Skeletal muscle tissue (tissue), 3 donors: ENCODE measurements at regions not wholly inside any gene's neighbourhood (a gene's known extent, or its start where the extent isn't known, plus 50 kb on each side); places are given as distances from the start of the nearest gene placed in this dataset.

Experiments used
- H3K27ac ChIP-seq: one replicate; pipeline ENCODE4 v1.7.0; 2013; ENCODE audit warnings: mild to moderate bottlenecking, low read depth, low read length, inconsistent platforms
- H3K27me3 ChIP-seq, 3 donors: one replicate each; pipeline ENCODE4 v1.7.0; 2013; ENCODE audit warnings: low read length in 3 of 3; ENCODE audit not compliant: control insufficient read depth in 3 of 3, insufficient read depth in 3 of 3
- H3K36me3 ChIP-seq, 3 donors: one replicate each; pipeline ENCODE4 v1.7.0; 2013; ENCODE audit warnings: low read length in 3 of 3; ENCODE audit not compliant: control insufficient read depth in 3 of 3, insufficient read depth in 3 of 3
- H3K4me1 ChIP-seq, 3 donors: one replicate each; pipeline ENCODE4 v1.7.0; 2013; ENCODE audit warnings: low read length in 3 of 3, mild to moderate bottlenecking in 3 of 3; ENCODE audit not compliant: control insufficient read depth in 3 of 3, insufficient read depth in 3 of 3
- H3K4me3 ChIP-seq, 3 donors: one replicate each; pipeline ENCODE4 v1.7.0; 2013; ENCODE audit warnings: low read length in 3 of 3
- H3K9ac ChIP-seq, 3 donors: one replicate each; pipeline ENCODE4 v1.7.0; 2013; ENCODE audit warnings: low read length in 3 of 3, mild to moderate bottlenecking in 3 of 3, moderate library complexity in 2 of 3, low read depth in 1 of 3
- H3K9me3 ChIP-seq, 3 donors: one replicate each; pipeline ENCODE4 v1.7.0; 2013; ENCODE audit warnings: low read length in 3 of 3; ENCODE audit not compliant: control insufficient read depth in 3 of 3
- donor health status: Osteomylitis.

DNA sequence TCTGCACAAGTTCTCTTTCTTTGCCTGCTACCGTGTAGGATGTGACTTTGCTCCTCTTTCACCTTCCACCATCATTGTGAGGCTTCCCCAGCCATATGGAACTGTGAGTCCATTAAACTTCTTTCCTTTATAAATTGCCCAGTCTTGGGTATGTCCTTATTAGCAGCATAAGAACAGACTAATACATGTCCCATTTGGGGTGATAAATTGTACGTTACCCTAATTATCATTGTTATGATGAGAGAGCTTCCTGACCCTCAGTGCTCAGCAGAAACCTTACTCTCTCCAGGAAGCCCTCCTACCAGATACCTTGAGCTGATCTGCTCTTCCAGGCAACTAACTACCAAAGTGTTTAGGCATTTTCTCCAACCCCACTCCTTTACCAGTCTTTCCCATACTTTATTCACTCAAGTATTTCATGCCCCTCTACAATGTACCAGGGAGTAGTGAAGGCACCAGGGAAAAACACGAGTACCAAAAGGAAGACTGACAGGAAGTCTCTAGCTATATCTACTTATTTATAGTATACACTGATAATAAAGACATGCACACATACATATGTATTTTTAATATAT lies 196.2 kb downstream of the MYCN start:
- H3K27me3 ChIP-seq = no peaks in the 10 kb centered on the region
- H3K9ac ChIP-seq = no peak overlapping the region
- no peak overlapping the region for H3K27ac ChIP-seq
- no peak overlapping the region for H3K4me3 ChIP-seq
- H3K36me3 ChIP-seq = no peaks in the 10 kb centered on the region
- no peaks in the 10 kb centered on the region for H3K4me1 ChIP-seq
- H3K9me3 ChIP-seq = no peaks in the 10 kb centered on the region

DNA sequence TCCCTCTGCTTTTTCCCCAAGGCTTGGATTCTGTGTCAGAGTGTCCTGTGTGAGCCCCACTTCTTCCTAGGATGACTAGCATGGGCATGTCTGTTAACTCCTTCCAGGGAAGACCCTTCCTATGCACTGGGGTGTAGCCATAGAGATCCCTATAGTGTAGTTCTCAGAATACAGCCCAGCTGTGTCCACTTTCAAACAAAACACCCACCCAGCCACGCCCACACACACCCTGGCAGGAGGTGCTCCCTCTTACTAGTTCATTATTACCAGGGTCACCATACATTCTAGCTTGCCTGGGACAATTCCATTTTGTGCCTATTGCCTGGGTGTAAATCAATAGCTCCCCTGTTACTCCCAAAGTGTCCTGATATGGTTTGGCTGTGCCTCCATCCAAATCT lies 195.6 kb downstream of the MYCN start:
- H3K9ac ChIP-seq = no peak overlapping the region
- H3K27ac ChIP-seq = no peak overlapping the region
- no peaks in the 10 kb centered on the region for H3K36me3 ChIP-seq
- H3K4me1 ChIP-seq = no peaks in the 10 kb centered on the region
- H3K9me3 ChIP-seq = no peaks in the 10 kb centered on the region
- no peak overlapping the region for H3K4me3 ChIP-seq
- no peaks in the 10 kb centered on the region for H3K27me3 ChIP-seq

DNA sequence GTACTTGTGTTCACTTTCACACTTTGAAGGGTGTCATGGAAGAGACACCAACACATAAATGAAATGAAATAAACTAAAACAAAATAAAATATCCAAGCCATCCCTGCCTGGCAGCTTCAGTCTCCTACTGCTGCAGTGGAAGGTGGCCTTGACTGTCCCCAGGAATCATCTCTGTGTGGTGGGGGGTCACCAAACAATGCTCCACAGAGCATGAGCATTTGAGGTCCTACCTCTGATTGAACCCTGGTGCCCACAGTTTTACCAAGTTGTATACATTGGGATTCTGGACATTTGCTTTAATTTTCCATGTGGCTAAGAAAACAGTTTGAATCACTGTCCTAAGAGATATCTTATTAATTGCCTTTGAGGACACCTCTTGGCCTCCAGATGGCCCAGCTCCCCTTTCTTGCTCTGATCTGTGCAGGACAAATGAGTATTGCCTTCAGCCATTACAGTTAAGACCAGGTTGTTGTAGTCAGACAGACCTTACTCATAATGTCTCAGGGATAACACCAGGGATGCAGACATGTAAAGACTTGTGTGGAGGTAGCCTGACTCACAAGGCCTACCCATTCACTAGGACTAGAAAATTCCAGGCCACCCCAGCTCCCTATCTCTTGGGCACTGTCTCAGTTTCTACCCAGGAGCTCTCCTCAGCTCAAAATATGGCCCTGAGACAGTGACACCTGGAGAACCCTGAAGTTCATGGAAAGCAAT lies 195.0 kb downstream of the MYCN start:
- Histone ChIP-seq H3K27me3 (no peaks in the 10 kb centered on the region), H3K4me3 (no peak overlapping the region), H3K4me1 (no peaks in the 10 kb centered on the region)

DNA sequence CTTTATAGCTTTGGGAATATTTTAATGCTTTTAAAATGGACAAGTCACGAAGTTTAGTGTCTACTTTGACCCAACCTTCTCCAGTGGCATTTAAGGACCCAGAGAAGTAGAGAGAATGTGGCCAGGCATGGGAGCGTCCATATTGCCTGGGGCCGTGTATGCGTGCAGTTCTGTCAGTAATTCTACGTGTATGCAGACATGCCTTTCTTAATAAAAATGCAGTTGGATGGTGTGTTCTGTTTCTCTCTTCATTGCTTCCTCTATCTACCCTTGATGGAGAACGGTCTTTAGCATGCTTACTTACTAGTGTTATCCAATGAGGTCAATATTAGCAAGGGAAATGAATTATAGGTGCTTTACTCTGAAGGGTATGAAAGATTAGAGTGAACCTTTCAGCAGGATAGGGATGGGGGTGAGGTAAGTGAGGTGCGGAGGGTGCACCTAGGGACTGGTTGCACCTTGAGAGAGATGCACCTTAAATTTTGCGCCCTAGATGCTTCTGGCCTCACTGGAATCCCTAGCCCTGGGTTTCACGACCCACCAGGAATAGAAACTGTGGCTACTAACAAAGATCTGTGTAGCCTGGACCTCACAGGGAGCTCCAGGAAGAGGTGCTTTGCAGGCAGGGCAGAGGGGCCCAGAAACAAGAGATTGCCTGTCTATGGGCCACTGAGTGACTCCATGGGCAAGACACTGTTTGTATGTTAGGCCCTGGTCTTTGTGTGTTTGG lies 194.3 kb downstream of the MYCN start:
- Histone ChIP-seq H3K27ac (no peak overlapping the region), H3K9me3 (no peaks in the 10 kb centered on the region), H3K9ac (no peak overlapping the region), H3K4me3 (no peak overlapping the region), H3K4me1 (no peaks in the 10 kb centered on the region), H3K27me3 (no peaks in the 10 kb centered on the region), H3K36me3 (no peaks in the 10 kb centered on the region)

More for the DNA sequence above, 195.0 kb downstream of the MYCN start:
- no peak overlapping the region for H3K9ac ChIP-seq
- H3K27ac ChIP-seq = no peak overlapping the region
- H3K9me3 ChIP-seq = no peaks in the 10 kb centered on the region
- H3K36me3 ChIP-seq = no peaks in the 10 kb centered on the region

DNA sequence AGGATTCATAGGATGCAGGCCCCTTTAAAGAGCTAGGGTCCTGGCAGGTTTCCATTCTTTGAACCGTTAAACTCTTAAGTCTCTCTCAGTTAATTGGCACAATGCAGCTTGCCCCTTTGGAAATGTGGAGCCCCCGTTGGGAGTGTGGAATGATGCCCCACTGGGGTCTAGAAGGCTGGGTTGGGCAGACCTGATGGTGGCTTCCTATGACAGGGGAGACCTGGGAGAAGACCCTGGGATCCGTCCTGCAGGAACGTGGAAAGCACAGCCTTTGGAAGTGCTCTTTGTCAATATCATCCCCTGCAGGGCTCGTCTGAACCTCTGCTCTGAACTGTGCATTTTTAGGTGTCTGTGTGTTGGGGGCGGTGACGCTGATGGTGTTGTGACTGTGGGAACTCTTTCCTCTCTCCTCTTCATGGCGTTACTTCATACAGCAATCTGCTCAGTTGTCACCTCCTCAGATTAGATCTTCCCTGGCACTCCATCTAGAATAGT lies 190.6 kb downstream of the MYCN start:
- Histone ChIP-seq H3K27me3 (peaks cover 0 to 4% (median 0%) of the 10 kb centered on the region in 3 donors), H3K27ac (no peak overlapping the region), H3K4me1 (no peaks in the 10 kb centered on the region), H3K9ac (no peak overlapping the region), H3K4me3 (no peak overlapping the region), H3K36me3 (no peaks in the 10 kb centered on the region), H3K9me3 (no peaks in the 10 kb centered on the region)

DNA sequence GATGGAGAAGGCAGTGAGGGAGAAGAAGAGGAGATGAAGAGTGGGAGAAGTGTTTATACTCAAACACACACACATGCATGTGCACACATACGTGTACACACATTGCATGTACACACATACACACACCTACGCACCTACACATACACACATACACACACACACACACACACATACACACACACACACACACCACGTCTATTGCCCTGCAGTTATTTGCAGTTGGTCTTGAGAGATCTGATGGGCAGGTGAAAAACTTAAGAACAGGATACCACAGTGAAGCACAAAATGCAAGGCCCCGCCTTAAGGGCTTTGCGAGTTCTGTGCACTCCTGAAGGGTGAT lies 190.2 kb downstream of the MYCN start:
- no peaks in the 10 kb centered on the region for H3K36me3 ChIP-seq
- no peaks in the 10 kb centered on the region for H3K4me1 ChIP-seq
- peaks cover 0 to 4% (median 0%) of the 10 kb centered on the region in 3 donors for H3K27me3 ChIP-seq
- H3K4me3 ChIP-seq = no peak overlapping the region
- no peaks in the 10 kb centered on the region for H3K9me3 ChIP-seq
- no peak overlapping the region for H3K27ac ChIP-seq
- H3K9ac ChIP-seq = no peak overlapping the region

DNA sequence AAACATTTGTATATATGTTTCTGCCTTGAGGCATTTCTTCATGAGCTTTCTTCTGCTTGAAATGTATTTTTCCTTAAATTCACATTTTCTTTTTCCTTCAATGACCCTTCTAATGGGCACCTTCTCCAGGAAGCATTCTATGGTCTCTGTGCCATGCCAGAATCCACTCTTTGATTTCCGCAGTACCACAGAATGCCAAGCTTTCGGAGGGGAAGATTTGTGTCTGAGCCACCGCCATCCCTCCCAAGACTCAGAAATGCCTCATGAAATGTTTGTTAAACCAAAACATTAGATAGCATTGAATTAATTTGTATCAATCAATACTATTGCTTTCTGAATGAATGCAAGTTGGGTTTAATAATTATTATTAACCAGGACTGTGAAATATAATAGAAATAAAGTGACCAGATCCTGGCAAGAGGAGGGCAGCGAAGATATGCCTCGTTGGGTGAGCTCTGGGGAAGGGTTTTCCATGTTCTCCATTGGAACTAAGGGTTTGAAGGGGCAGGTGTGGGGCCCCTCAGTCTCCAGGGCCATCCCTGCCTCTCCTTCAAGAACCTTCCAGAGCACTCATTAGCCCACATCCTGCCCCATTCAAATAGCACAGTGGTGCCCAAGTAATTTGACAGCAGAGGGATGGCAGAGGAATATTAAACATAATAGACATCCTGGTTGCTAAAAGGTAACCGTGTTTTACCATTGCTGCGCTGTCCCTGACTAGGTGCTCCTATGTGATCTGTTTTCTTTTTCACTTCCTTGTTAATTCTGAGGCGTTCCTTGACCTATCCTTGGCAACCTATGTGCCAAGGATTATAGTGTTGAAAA lies 189.6 kb downstream of the MYCN start:
- Histone ChIP-seq H3K4me1 (no peaks in the 10 kb centered on the region), H3K4me3 (no peak overlapping the region), H3K27me3 (peaks cover 0 to 4% (median 0%) of the 10 kb centered on the region in 3 donors), H3K9ac (no peak overlapping the region), H3K9me3 (no peaks in the 10 kb centered on the region), H3K27ac (no peak overlapping the region), H3K36me3 (no peaks in the 10 kb centered on the region)

DNA sequence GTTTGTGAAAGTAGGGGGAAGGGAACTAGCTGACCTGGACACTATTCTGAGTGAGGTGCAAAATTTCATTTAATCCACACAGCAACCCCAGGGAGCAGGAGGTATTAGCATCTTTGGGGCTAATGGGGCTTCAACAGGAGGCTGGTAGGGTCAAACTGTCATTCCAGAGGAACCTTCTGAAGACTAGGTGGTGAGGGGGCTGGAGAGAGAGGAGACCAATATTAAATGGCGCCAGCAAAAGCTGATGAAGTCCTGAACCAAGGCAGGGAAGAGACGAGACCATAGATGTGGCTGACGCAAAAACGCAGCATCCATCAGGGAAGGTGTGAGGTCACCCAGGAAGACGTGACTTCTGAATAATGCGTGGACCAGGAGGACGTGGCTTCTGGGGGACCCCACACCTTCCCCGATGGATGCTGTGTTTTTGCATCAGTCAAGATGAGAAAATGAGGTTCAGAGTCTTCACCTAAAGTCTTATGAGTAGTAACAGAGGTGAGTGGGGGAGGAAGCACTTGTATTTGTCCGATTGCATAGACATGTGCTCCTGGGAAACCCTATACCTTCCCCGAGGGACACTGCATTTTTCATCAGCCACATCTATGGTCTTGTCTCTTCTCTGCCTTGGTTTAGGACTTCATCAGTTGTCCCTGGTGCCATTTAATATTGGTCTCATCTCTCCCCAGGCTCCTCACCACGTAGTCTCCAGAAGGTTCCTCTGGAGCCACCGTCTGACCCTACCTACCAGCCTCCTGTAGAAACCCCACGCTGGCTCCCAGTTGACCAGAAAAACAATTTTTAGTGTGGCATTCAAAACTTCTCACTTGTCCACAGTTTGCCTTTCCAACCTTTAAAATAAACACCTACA lies 188.6 kb downstream of the MYCN start:
- H3K4me3 ChIP-seq = no peak overlapping the region
- no peaks in the 10 kb centered on the region for H3K36me3 ChIP-seq
- peaks cover 0 to 4% (median 0%) of the 10 kb centered on the region in 3 donors for H3K27me3 ChIP-seq
- no peak overlapping the region for H3K27ac ChIP-seq
- H3K9ac ChIP-seq = no peak overlapping the region
- no peaks in the 10 kb centered on the region for H3K9me3 ChIP-seq
- H3K4me1 ChIP-seq = no peaks in the 10 kb centered on the region

DNA sequence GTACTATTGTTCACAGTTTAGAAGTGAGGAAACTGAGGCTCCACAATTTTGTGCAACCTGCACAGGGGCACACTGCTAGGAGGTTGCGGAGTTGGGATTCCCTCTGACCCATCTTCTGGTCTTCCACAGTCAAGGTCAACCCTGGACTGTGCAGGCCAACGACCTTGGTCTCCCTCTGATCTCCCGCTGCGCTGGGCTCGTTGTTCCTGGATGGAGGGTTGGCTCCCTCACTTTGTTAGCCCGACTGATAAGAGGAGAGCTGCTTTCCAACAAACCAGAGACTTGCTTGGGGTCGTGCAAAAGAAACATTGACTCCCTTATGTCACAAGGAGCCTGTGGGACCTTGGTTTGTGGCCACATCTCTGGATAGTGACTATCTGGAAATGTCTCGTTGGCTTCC lies 187.6 kb downstream of the MYCN start:
- Histone ChIP-seq H3K9ac (no peak overlapping the region), H3K4me1 (no peaks in the 10 kb centered on the region), H3K27me3 (peaks cover 0 to 4% (median 0%) of the 10 kb centered on the region in 3 donors), H3K4me3 (no peak overlapping the region), H3K27ac (no peak overlapping the region), H3K36me3 (no peaks in the 10 kb centered on the region), H3K9me3 (no peaks in the 10 kb centered on the region)
